DOHH2 (cell line): ENCODE measurements at regions not wholly inside any gene's neighbourhood (a gene's known extent, or its start where the extent isn't known, plus 50 kb on each side); places are given as distances from the start of the nearest gene placed in this dataset.

Experiments
- H3F3A ChIP-seq: fragments of 200-600 bp; sonication (generic), shearing (Covaris generic); 2 replicates; pipeline ENCODE4 v1.6.0; 2016; ENCODE audit warnings: antibody characterized with exemption, mild to moderate bottlenecking; ENCODE audit not compliant: control insufficient read depth, insufficient read depth
- H3K27ac ChIP-seq: fragments of 200-600 bp; sonication (generic); 2 replicates; pipeline ENCODE4 v1.5.1; 2014; ENCODE audit warnings: low read depth, mild to moderate bottlenecking, low read length, moderate library complexity
- H3K27me3 ChIP-seq: fragments of 200-600 bp; sonication (generic); 2 replicates; pipeline ENCODE4 v1.6.1; 2014; ENCODE audit warnings: mild to moderate bottlenecking, low read length, mixed read lengths; ENCODE audit not compliant: control insufficient read depth
- H3K36me3 ChIP-seq: fragments of 200-600 bp; sonication (generic); 2 replicates; pipeline ENCODE4 v1.6.1; 2014; ENCODE audit warnings: mild to moderate bottlenecking, low read length, moderate library complexity, mixed read lengths; ENCODE audit not compliant: control insufficient read depth
- H3K4me1 ChIP-seq: fragments of 200-600 bp; sonication (generic); 2 replicates; pipeline ENCODE4 v1.6.1; 2014; ENCODE audit warnings: mild to moderate bottlenecking, low read length, mixed read lengths; ENCODE audit not compliant: control insufficient read depth
- H3K4me2 ChIP-seq: fragments of 200-600 bp; sonication (generic); 2 replicates; pipeline ENCODE4 v1.6.0; 2014; ENCODE audit warnings: mild to moderate bottlenecking, low read length, moderate library complexity
- H3K4me3 ChIP-seq: fragments of 200-600 bp; sonication (generic); 2 replicates; pipeline ENCODE4 v1.5.1; 2014; ENCODE audit warnings: mild to moderate bottlenecking, low read length, mixed read lengths
- H3K79me2 ChIP-seq: fragments of 200-600 bp; sonication (generic); 2 replicates; pipeline ENCODE4 v1.6.1; 2014; ENCODE audit warnings: mild to moderate bottlenecking, low read length, mixed read lengths; ENCODE audit not compliant: control insufficient read depth
- H3K9me2 ChIP-seq: fragments of 200-600 bp; sonication (generic); replicated peaks from 2 replicates; pipeline ENCODE4 v1.6.1; 2014; ENCODE audit warnings: mild to moderate bottlenecking, low read length, mixed read lengths; ENCODE audit not compliant: control insufficient read depth
- H3K9me3 ChIP-seq: fragments of 200-600 bp; sonication (generic); 2 replicates; pipeline ENCODE4 v1.6.1; 2014; ENCODE audit warnings: antibody characterized with exemption, low read length, mixed read lengths; ENCODE audit not compliant: control insufficient read depth, insufficient read depth
- H4K20me1 ChIP-seq: fragments of 200-600 bp; sonication (generic); 2 replicates; pipeline ENCODE4 v1.6.0; 2014; ENCODE audit warnings: low read depth, mild to moderate bottlenecking, antibody characterized with exemption, low read length, moderate library complexity; ENCODE audit not compliant: control insufficient read depth, insufficient read depth
- CTCF ChIP-seq: fragments of 200-600 bp; sonication (generic); IDR thresholded peaks from one replicate; pipeline ENCODE4 v1.5.1; 2014; ENCODE audit warnings: antibody characterized with exemption, mild to moderate bottlenecking, low read depth, low read length; ENCODE audit not compliant: poor library complexity, severe bottlenecking
- EZH2phosphoT487 ChIP-seq: fragments of 200-600 bp; sonication (generic); IDR thresholded peaks from 2 replicates; pipeline ENCODE4 v1.6.1; 2017; ENCODE audit warnings: borderline replicate concordance, mild to moderate bottlenecking, antibody characterized with exemption, low read length, moderate library complexity, mixed read lengths

DNA sequence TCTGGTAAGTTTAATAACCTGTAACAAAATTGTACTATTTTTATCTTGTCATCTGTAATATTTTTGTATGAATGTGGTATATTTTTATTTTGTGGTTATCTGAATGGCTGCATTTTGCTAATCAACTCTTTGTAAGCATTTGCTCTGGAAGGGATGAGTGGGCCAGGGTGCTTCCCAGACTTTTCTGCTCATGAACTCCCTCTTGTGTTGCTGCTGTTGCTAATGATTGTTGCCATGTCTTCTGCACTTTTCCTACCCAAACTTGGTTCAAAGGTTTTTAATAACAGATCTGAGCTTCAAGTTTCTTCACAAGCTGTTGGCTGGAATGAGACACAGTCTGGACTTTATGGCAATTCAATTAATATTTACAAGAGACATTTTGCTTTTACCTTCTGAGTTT is 1005.7 kb downstream of the HACE1 start:
- Histone ChIP-seq H3F3A (no peaks in the 10 kb centered on the region), H3K27me3 (no peaks in the 10 kb centered on the region), H3K9me3 (no peaks in the 10 kb centered on the region), H3K27ac (no peak overlapping the region), H3K36me3 (no peaks in the 10 kb centered on the region), H3K4me2 (no peak overlapping the region), H3K4me3 (no peak overlapping the region), H3K79me2 (no peaks in the 10 kb centered on the region), H4K20me1 (no peaks in the 10 kb centered on the region), H3K4me1 (no peaks in the 10 kb centered on the region), H3K9me2 (no peaks in the 10 kb centered on the region)
- TF ChIP-seq CTCF (no peak), EZH2phosphoT487 (no peak)

- Histone ChIP-seq H3K27ac (no peak overlapping the region), H3K4me3 (no peak overlapping the region), H3K27me3 (no peaks in the 10 kb centered on the region), H3K4me1 (no peaks in the 10 kb centered on the region), H3K4me2 (no peak overlapping the region), H3K36me3 (no peaks in the 10 kb centered on the region), H4K20me1 (no peaks in the 10 kb centered on the region), H3K79me2 (no peaks in the 10 kb centered on the region), H3F3A (no peaks in the 10 kb centered on the region), H3K9me3 (no peaks in the 10 kb centered on the region), H3K9me2 (no peaks in the 10 kb centered on the region)
- no peak for TF ChIP-seq EZH2phosphoT487
- TF ChIP-seq CTCF = no peak
Measured at GRCh38 chr6:103838457-103838856, 1021.3 kb downstream of the HACE1 start.

- no peaks in the 10 kb centered on the region for H4K20me1 ChIP-seq
- TF ChIP-seq CTCF (no peak), EZH2phosphoT487 (no peak)
- H3K9me2 ChIP-seq = no peaks in the 10 kb centered on the region
- no peaks in the 10 kb centered on the region for H3K79me2 ChIP-seq
- H3K36me3 ChIP-seq = no peaks in the 10 kb centered on the region
- no peaks in the 10 kb centered on the region for H3K9me3 ChIP-seq
- H3K27me3 ChIP-seq = no peaks in the 10 kb centered on the region
- no peak overlapping the region for H3K4me3 ChIP-seq
- H3K27ac ChIP-seq = no peak overlapping the region
- H3K4me1 ChIP-seq = no peaks in the 10 kb centered on the region
- no peaks in the 10 kb centered on the region for H3F3A ChIP-seq
- no peak overlapping the region for H3K4me2 ChIP-seq
Measured at GRCh38 chr6:103826209-103826608, 1033.5 kb downstream of the HACE1 start.

GRCh38 chr6:103820148-103820547 is 1039.6 kb downstream of the HACE1 start:
- Histone ChIP-seq H3K79me2 (no peaks in the 10 kb centered on the region), H3K36me3 (no peaks in the 10 kb centered on the region), H3K4me3 (no peak overlapping the region), H3K27me3 (no peaks in the 10 kb centered on the region), H3K4me1 (no peaks in the 10 kb centered on the region), H3K9me2 (no peaks in the 10 kb centered on the region), H3K9me3 (no peaks in the 10 kb centered on the region), H4K20me1 (no peaks in the 10 kb centered on the region), H3K4me2 (no peak overlapping the region), H3K27ac (no peak overlapping the region), H3F3A (no peaks in the 10 kb centered on the region)
- TF ChIP-seq CTCF (no peak), EZH2phosphoT487 (no peak)
